MM.1S (cell line): ENCODE measurements at regions not wholly inside any gene's neighbourhood (a gene's known extent, or its start where the extent isn't known, plus 50 kb on each side); places are given as distances from the start of the nearest gene placed in this dataset.

Experiments
- DNase-seq: peaks from one replicate; pipeline ENCODE4 v3.0.0-alpha.2; 2015
- H2AFZ ChIP-seq: fragments of 300-600 bp; sonication (generic); 2 replicates; pipeline ENCODE4 v1.6.0; 2016; ENCODE audit warnings: antibody characterized with exemption, low read length
- H3F3A ChIP-seq: fragments of 300-600 bp; sonication (generic); 2 replicates; pipeline ENCODE4 v1.6.1; 2016; ENCODE audit warnings: mild to moderate bottlenecking, antibody characterized with exemption, low read length, moderate library complexity, mixed read lengths; ENCODE audit not compliant: insufficient read depth
- H3K27ac ChIP-seq: fragments of 300-600 bp; sonication (generic); 2 replicates; pipeline ENCODE4 v1.5.1; 2016; ENCODE audit warnings: mild to moderate bottlenecking, low read length
- H3K27me3 ChIP-seq: fragments of 300-600 bp; sonication (generic); replicated peaks from 2 replicates; pipeline ENCODE4 v1.6.0; 2016; ENCODE audit warnings: low read length; ENCODE audit not compliant: insufficient read depth
- H3K36me3 ChIP-seq: fragments of 300-600 bp; sonication (generic); replicated peaks from 2 replicates; pipeline ENCODE4 v1.6.1; 2016; ENCODE audit warnings: mild to moderate bottlenecking, low read length, mixed read lengths; ENCODE audit not compliant: insufficient read depth
- H3K4me1 ChIP-seq: fragments of 300-600 bp; sonication (generic); 2 replicates; pipeline ENCODE4 v1.6.1; 2016; ENCODE audit warnings: low read length, mixed read lengths
- H3K4me2 ChIP-seq: fragments of 300-600 bp; sonication (generic); 2 replicates; pipeline ENCODE4 v1.6.0; 2016; ENCODE audit warnings: low read depth, low read length
- H3K4me3 ChIP-seq: fragments of 300-600 bp; sonication (generic); 2 replicates; pipeline ENCODE4 v1.5.1; 2016; ENCODE audit warnings: low read length, mixed read lengths
- H3K79me2 ChIP-seq: fragments of 300-600 bp; sonication (generic); 2 replicates; pipeline ENCODE4 v1.6.1; 2016; ENCODE audit warnings: mixed run types, low read length, mixed read lengths
- H3K9ac ChIP-seq: fragments of 300-600 bp; sonication (generic); 2 replicates; pipeline ENCODE4 v1.6.1; 2016; ENCODE audit warnings: low read length, mixed read lengths
- H3K9me2 ChIP-seq: fragments of 300-600 bp; sonication (generic); replicated peaks from 2 replicates; pipeline ENCODE4 v1.6.1; 2016; ENCODE audit warnings: mild to moderate bottlenecking, low read length, mixed read lengths; ENCODE audit not compliant: insufficient read depth
- H3K9me3 ChIP-seq: fragments of 300-600 bp; sonication (generic); replicated peaks from 2 replicates; pipeline ENCODE4 v1.6.1; 2016; ENCODE audit warnings: mild to moderate bottlenecking, low read length, mixed read lengths; ENCODE audit not compliant: insufficient read depth
- H4K20me1 ChIP-seq: fragments of 300-600 bp; sonication (generic); 2 replicates; pipeline ENCODE4 v1.6.1; 2016; ENCODE audit warnings: mild to moderate bottlenecking, low read length, moderate library complexity, mixed read lengths; ENCODE audit not compliant: insufficient read depth
- CTCF ChIP-seq: fragments of 300-600 bp; sonication (generic); IDR thresholded peaks from 2 replicates; pipeline ENCODE4 v1.5.1; 2016; ENCODE audit warnings: antibody characterized with exemption, low read length, mixed read lengths
- EZH2 ChIP-seq: fragments of 300-600 bp; sonication (generic); optimal IDR thresholded peaks from 2 replicates; pipeline ENCODE3; 2017; ENCODE audit warnings: low read depth, mild to moderate bottlenecking, antibody characterized with exemption, low read length, mixed read lengths
- EZH2phosphoT487 ChIP-seq: fragments of 300-600 bp; sonication (generic); IDR thresholded peaks from 2 replicates; pipeline ENCODE4 v1.6.1; 2018; ENCODE audit warnings: antibody characterized with exemption, low read length

- Histone ChIP-seq H3K27ac (no peak overlapping the region), H3K9me2 (no peaks in the 10 kb centered on the region), H3K79me2 (no peaks in the 10 kb centered on the region), H3K36me3 (no peaks in the 10 kb centered on the region), H3K27me3 (no peaks in the 10 kb centered on the region), H2AFZ (no peak overlapping the region), H3K4me3 (no peak overlapping the region), H3K4me1 (no peaks in the 10 kb centered on the region), H3K4me2 (no peak overlapping the region), H3K9ac (no peak overlapping the region), H3F3A (no peaks in the 10 kb centered on the region), H4K20me1 (no peaks in the 10 kb centered on the region), H3K9me3 (no peaks in the 10 kb centered on the region)
- TF ChIP-seq EZH2 (no peak), CTCF (no peak), EZH2phosphoT487 (no peak)
- DNase-seq, result no peak
Observed at GRCh38 chr9:107545036-107545435, 55.5 kb upstream of the KLF4 start.

GRCh38 chr9:107542411-107543157, 53.0 kb upstream of the KLF4 start:
- Histone ChIP-seq H2AFZ (no peak overlapping the region), H3K36me3 (no peaks in the 10 kb centered on the region)

GRCh38 chr9:107541523-107541922, 52.0 kb upstream of the KLF4 start:
- Histone ChIP-seq H3K9me3 (no peaks in the 10 kb centered on the region), H3K27me3 (no peaks in the 10 kb centered on the region), H3K4me2 (no peak overlapping the region), H3K4me1 (no peaks in the 10 kb centered on the region), H3K27ac (no peak overlapping the region), H3K9me2 (no peaks in the 10 kb centered on the region), H3F3A (no peaks in the 10 kb centered on the region), H2AFZ (no peak overlapping the region), H3K79me2 (no peaks in the 10 kb centered on the region), H3K4me3 (no peak overlapping the region), H3K36me3 (no peaks in the 10 kb centered on the region), H3K9ac (no peak overlapping the region), H4K20me1 (no peaks in the 10 kb centered on the region)
- peak; percentile 19 for DNase-seq
- no peak for TF ChIP-seq EZH2phosphoT487
- no peak for TF ChIP-seq CTCF

More at GRCh38 chr9:107542411-107543157, 53.0 kb upstream of the KLF4 start:
- Histone ChIP-seq H3K9me2 (no peaks in the 10 kb centered on the region), H4K20me1 (no peaks in the 10 kb centered on the region), H3K4me3 (no peak overlapping the region), H3K4me2 (no peak overlapping the region), H3K79me2 (no peaks in the 10 kb centered on the region), H3K9me3 (no peaks in the 10 kb centered on the region), H3K27ac (no peak overlapping the region), H3K4me1 (no peaks in the 10 kb centered on the region), H3K9ac (no peak overlapping the region), H3F3A (no peaks in the 10 kb centered on the region), H3K27me3 (no peaks in the 10 kb centered on the region)
- TF ChIP-seq EZH2, result no peak
- no peak for TF ChIP-seq CTCF
- TF ChIP-seq EZH2phosphoT487, result no peak
- DNase-seq, result no peak
